Astrocyte (in vitro differentiated cells and primary cell): ENCODE measurements at regions not wholly inside any gene's neighbourhood (a gene's known extent, or its start where the extent isn't known, plus 50 kb on each side); places are given as distances from the start of the nearest gene placed in this dataset.

Source experiments
- DNase-seq: peaks from one replicate; pipeline ENCODE4 v3.0.0-alpha.2; 2010; ENCODE audit warnings: low read depth
- FAIRE-seq: peaks from 2 replicates; lab custom pipeline; 2011; peaks lifted over from hg19 to GRCh38; lab: Jason Lieb, UNC
- H2AFZ ChIP-seq: 2 replicates; pipeline ENCODE4 v1.6.0; 2012; ENCODE audit warnings: low read depth, low read length, inconsistent platforms
- H3K27ac ChIP-seq: 2 replicates; pipeline ENCODE4 v1.5.1; 2011; ENCODE audit warnings: low read depth, low read length, inconsistent platforms
- H3K27me3 ChIP-seq: 2 replicates; pipeline ENCODE4 v1.6.0; 2011; ENCODE audit warnings: low read length, inconsistent platforms; ENCODE audit not compliant: insufficient read depth
- H3K36me3 ChIP-seq: 2 replicates; pipeline ENCODE4 v1.5.1; 2011; ENCODE audit warnings: low read length, inconsistent platforms; ENCODE audit not compliant: insufficient read depth
- H3K4me1 ChIP-seq: 2 replicates; pipeline ENCODE4 v1.5.1; 2011; ENCODE audit warnings: low read length, inconsistent platforms; ENCODE audit not compliant: insufficient read depth
- H3K4me2 ChIP-seq: 2 replicates; pipeline ENCODE4 v1.6.0; 2012; ENCODE audit warnings: low read length, inconsistent platforms
- H3K4me3 ChIP-seq: 2 replicates; pipeline ENCODE4 v1.5.1; 2011; ENCODE audit warnings: low read depth, mild to moderate bottlenecking, low read length, inconsistent platforms; ENCODE audit not compliant: insufficient read depth
- H3K79me2 ChIP-seq: 2 replicates; pipeline ENCODE4 v1.6.0; 2012; ENCODE audit warnings: mild to moderate bottlenecking, low read length, inconsistent platforms; ENCODE audit not compliant: insufficient read depth
- H3K9ac ChIP-seq: 2 replicates; pipeline ENCODE4 v1.6.0; 2012; ENCODE audit warnings: mild to moderate bottlenecking, low read length, inconsistent platforms
- H3K9me3 ChIP-seq: 2 replicates; pipeline ENCODE4 v1.5.1; 2012; ENCODE audit warnings: low read depth, mild to moderate bottlenecking, low read length, inconsistent platforms; ENCODE audit not compliant: insufficient read depth
- H4K20me1 ChIP-seq: 2 replicates; pipeline ENCODE4 v1.6.0; 2012; ENCODE audit warnings: low read length, inconsistent platforms; ENCODE audit not compliant: insufficient read depth
- H3K27ac Mint-ChIP-seq: one replicate; pipeline ENCODE4 v1.8.0; 2021; ENCODE audit warnings: mild to moderate bottlenecking, mixed read lengths; ENCODE audit not compliant: unreplicated experiment
- H3K27me3 Mint-ChIP-seq: one replicate; pipeline ENCODE4 v1.8.0; 2021; ENCODE audit warnings: low read depth, mixed read lengths; ENCODE audit not compliant: unreplicated experiment
- H3K36me3 Mint-ChIP-seq: one replicate; pipeline ENCODE4 v1.8.0; 2021; ENCODE audit warnings: low read depth, mixed read lengths; ENCODE audit not compliant: unreplicated experiment
- H3K4me1 Mint-ChIP-seq: one replicate; pipeline ENCODE4 v1.8.0; 2021; ENCODE audit warnings: low read depth, mixed read lengths; ENCODE audit not compliant: unreplicated experiment
- H3K4me3 Mint-ChIP-seq: one replicate; pipeline ENCODE4 v1.8.0; 2021; ENCODE audit warnings: mild to moderate bottlenecking, moderate library complexity, mixed read lengths; ENCODE audit not compliant: unreplicated experiment
- H3K9me3 Mint-ChIP-seq: one replicate; pipeline ENCODE4 v1.8.0; 2021; ENCODE audit warnings: mild to moderate bottlenecking, mixed read lengths; ENCODE audit not compliant: unreplicated experiment
- CTCF ChIP-seq: IDR thresholded peaks from 2 replicates; pipeline ENCODE4 v1.5.1; 2011; ENCODE audit warnings: low read depth, mild to moderate bottlenecking, inconsistent platforms, low read length, moderate library complexity; ENCODE audit not compliant: insufficient read depth
- EZH2 ChIP-seq: IDR thresholded peaks from 2 replicates; pipeline ENCODE4 v1.6.1; 2012; ENCODE audit warnings: mild to moderate bottlenecking, low read length, inconsistent platforms; ENCODE audit not compliant: insufficient read depth

GRCh38 chr4:8756816-8757215 lies 114.8 kb downstream of the HMX1 start:
- Histone ChIP-seq H3K27me3 (no peaks in the 10 kb centered on the region), H3K79me2 (no peaks in the 10 kb centered on the region), H3K4me3 (no peak overlapping the region), H3K36me3 (no peaks in the 10 kb centered on the region), H3K27ac (no peak overlapping the region), H4K20me1 (no peaks in the 10 kb centered on the region), H3K9ac (no peak overlapping the region), H3K9me3 (no peaks in the 10 kb centered on the region), H2AFZ (no peak overlapping the region), H3K4me1 (no peaks in the 10 kb centered on the region), H3K4me2 (no peak overlapping the region)
- FAIRE-seq (no peak), DNase-seq (no peak)
- Mint-ChIP-seq H3K4me1 (no peaks in the 10 kb centered on the region), H3K4me3 (no peak overlapping the region), H3K27ac (no peak overlapping the region), H3K9me3 (peaks cover 6% of the 10 kb centered on the region), H3K36me3 (no peaks in the 10 kb centered on the region), H3K27me3 (peaks cover 45% of the 10 kb centered on the region)
- TF ChIP-seq EZH2: no peak

GRCh38 chr4:8754634-8755589 lies 116.7 kb downstream of the HMX1 start:
- Histone ChIP-seq H3K27me3 (no peaks in the 10 kb centered on the region), H3K27ac (no peak overlapping the region), H3K79me2 (no peaks in the 10 kb centered on the region), H2AFZ (no peak overlapping the region), H3K4me1 (no peaks in the 10 kb centered on the region), H4K20me1 (no peaks in the 10 kb centered on the region), H3K36me3 (no peaks in the 10 kb centered on the region), H3K9ac (no peak overlapping the region), H3K4me3 (no peak overlapping the region), H3K9me3 (no peaks in the 10 kb centered on the region), H3K4me2 (no peak overlapping the region)
- Mint-ChIP-seq H3K4me3 (no peak overlapping the region), H3K27me3 (peaks cover 29% of the 10 kb centered on the region), H3K9me3 (peaks cover 6% of the 10 kb centered on the region), H3K27ac (no peak overlapping the region), H3K36me3 (no peaks in the 10 kb centered on the region), H3K4me1 (no peaks in the 10 kb centered on the region)
- FAIRE-seq (no peak), DNase-seq (no peak)
- TF ChIP-seq EZH2 (no peak), CTCF (no peak)

GRCh38 chr4:8748236-8748575 lies 123.4 kb downstream of the HMX1 start:
- Mint-ChIP-seq H3K9me3 (no peaks in the 10 kb centered on the region), H3K4me3 (no peak overlapping the region), H3K4me1 (no peaks in the 10 kb centered on the region), H3K27me3 (peaks cover 44% of the 10 kb centered on the region), H3K36me3 (no peaks in the 10 kb centered on the region), H3K27ac (no peak overlapping the region)
- Histone ChIP-seq H3K4me2 (no peak overlapping the region), H3K36me3 (no peaks in the 10 kb centered on the region), H3K9ac (no peak overlapping the region), H2AFZ (no peak overlapping the region), H3K27me3 (no peaks in the 10 kb centered on the region), H3K79me2 (no peaks in the 10 kb centered on the region), H3K4me3 (no peak overlapping the region), H3K27ac (no peak overlapping the region), H4K20me1 (no peaks in the 10 kb centered on the region), H3K4me1 (no peaks in the 10 kb centered on the region), H3K9me3 (peaks cover 10% of the 10 kb centered on the region)
- TF ChIP-seq EZH2 (no peak), CTCF (no peak)
- DNase-seq: no peak
- no peak for FAIRE-seq
